OCI-LY3 (cell line): ENCODE measurements at regions not wholly inside any gene's neighbourhood (a gene's known extent, or its start where the extent isn't known, plus 50 kb on each side); places are given as distances from the start of the nearest gene placed in this dataset.

ENCODE experiments used
- CTCF ChIP-seq: fragments of 200-600, 300-600 bp; sonication (generic); IDR thresholded peaks from 2 replicates; pipeline ENCODE4 v1.5.1; 2014; ENCODE audit warnings: antibody characterized with exemption, low read length, low read depth
- EZH2phosphoT487 ChIP-seq: fragments of 200-600 bp; shearing (Covaris generic); IDR thresholded peaks from 2 replicates; pipeline ENCODE4 v1.6.1; 2018; ENCODE audit warnings: antibody characterized with exemption, mixed run types, low read depth

- no peak for TF ChIP-seq CTCF
- TF ChIP-seq EZH2phosphoT487, result no peak
Measured at GRCh38 chr20:54773643-54774000, 298.2 kb downstream of the DOK5 start.
